Activated CD4-positive, alpha-beta T cell treated with anti-CD3 and anti-CD28 coated beads, Interleukin-10, Interleukin-2, amounts not matched to agents 100 ng/mL and 50 ng/mL, durations not matched to agents 16 hours and 8 hours (primary cell): ENCODE measurements at regions not wholly inside any gene's neighbourhood (a gene's known extent, or its start where the extent isn't known, plus 50 kb on each side); places are given as distances from the start of the nearest gene placed in this dataset.
"Not testable (repeated sequence)": the region's sequence is repeated elsewhere in the genome, so short reads cannot be mapped to it uniquely, and the experiment has no call there.

Experiments
- DNase-seq: peaks from one replicate; pipeline ENCODE4 v3.0.0-alpha.2; 2020

GRCh38 chr6:68139130-68139529 is 496.0 kb upstream of the ADGRB3 start:
- DNase-seq = no peak

GRCh38 chr6:68134796-68135195 is 500.3 kb upstream of the ADGRB3 start:
- DNase-seq = no peak

GRCh38 chr6:68128211-68128610 is 506.9 kb upstream of the ADGRB3 start:
- no peak for DNase-seq

- no peak for DNase-seq
Observed at GRCh38 chr6:68127074-68127473, 508.0 kb upstream of the ADGRB3 start.

- DNase-seq = peak; percentile 1
Observed at GRCh38 chr6:68126089-68126749, 508.9 kb upstream of the ADGRB3 start.

- not testable (repeated sequence) for DNase-seq
Observed at GRCh38 chr6:68122975-68123374, 512.1 kb upstream of the ADGRB3 start.

GRCh38 chr6:68122032-68122431 is 513.0 kb upstream of the ADGRB3 start:
- no peak for DNase-seq

- DNase-seq = not testable (repeated sequence)
Observed at GRCh38 chr6:68120954-68121353, 514.1 kb upstream of the ADGRB3 start.

GRCh38 chr6:68114463-68115047 is 520.5 kb upstream of the ADGRB3 start:
- DNase-seq = no peak

GRCh38 chr6:68108233-68108835 is 526.7 kb upstream of the ADGRB3 start:
- no peak for DNase-seq

GRCh38 chr6:68094070-68094469 is 541.0 kb upstream of the ADGRB3 start:
- no peak for DNase-seq

- no peak for DNase-seq
Observed at GRCh38 chr6:68087399-68088133, 547.5 kb upstream of the ADGRB3 start.

- DNase-seq = no peak
Observed at GRCh38 chr6:68086199-68086598, 548.9 kb upstream of the ADGRB3 start.

- DNase-seq = not testable (repeated sequence)
Observed at GRCh38 chr6:68085599-68085998, 549.5 kb upstream of the ADGRB3 start.

GRCh38 chr6:68082086-68082485 is 553.0 kb upstream of the ADGRB3 start:
- no peak for DNase-seq

- DNase-seq = no peak
Observed at GRCh38 chr6:68080074-68080473, 555.0 kb upstream of the ADGRB3 start.

- no peak for DNase-seq
Observed at GRCh38 chr6:68077661-68078060, 557.4 kb upstream of the ADGRB3 start.

- no peak for DNase-seq
Observed at GRCh38 chr6:68071740-68072139, 563.3 kb upstream of the ADGRB3 start.

- DNase-seq = no peak
Observed at GRCh38 chr6:68069921-68070710, 565.0 kb upstream of the ADGRB3 start.

GRCh38 chr6:68059899-68060298 is 575.2 kb upstream of the ADGRB3 start:
- DNase-seq = no peak

- DNase-seq = no peak
Observed at GRCh38 chr6:68059261-68059660, 575.8 kb upstream of the ADGRB3 start.

- DNase-seq = not testable (repeated sequence)
Observed at GRCh38 chr6:68056596-68056995, 578.5 kb upstream of the ADGRB3 start.

- DNase-seq = no peak
Observed at GRCh38 chr6:68054756-68055155, 580.3 kb upstream of the ADGRB3 start.
